MCF 10A (cell line): ENCODE measurements at regions not wholly inside any gene's neighbourhood (a gene's known extent, or its start where the extent isn't known, plus 50 kb on each side); places are given as distances from the start of the nearest gene placed in this dataset.
"Not testable (repeated sequence)": the region's sequence is repeated elsewhere in the genome, so short reads cannot be mapped to it uniquely, and the experiment has no call there.

Experiments used
- BruUV-seq: library from RNA; stranded (reverse); fragments of 400-500 nt; replicated peaks from 2 replicates; lab custom pipeline; 2021; lab: Mats Ljungman, UMichigan
- CTCF ChIA-PET: fragments of 300-600 bp; sonication (Branson Sonifier 250); formaldehyde crosslinking; extraction: SDS; loops from one replicate; lab custom pipeline; 2021; ENCODE audit warnings: antibody characterized with exemption, inconsistent platforms; lab: Yijun Ruan, JAX
- POLR2A ChIA-PET: fragments of 300-600, 350-650 bp; sonication (Branson Sonifier 250); formaldehyde crosslinking; extraction: SDS; loops from one replicate; lab custom pipeline; 2020; ENCODE audit warnings: antibody characterized with exemption, inconsistent platforms; lab: Yijun Ruan, JAX
- DNase-seq: peaks from one replicate; pipeline ENCODE4 v3.0.0-alpha.2; 2018; ENCODE audit not compliant: unreplicated experiment
- H3K27ac Mint-ChIP-seq: one replicate; pipeline ENCODE4 v1.8.0; 2022; ENCODE audit warnings: mild to moderate bottlenecking, low read depth, mixed read lengths; ENCODE audit not compliant: unreplicated experiment
- H3K27me3 Mint-ChIP-seq: one replicate; pipeline ENCODE4 v1.8.0; 2022; ENCODE audit warnings: mixed read lengths; ENCODE audit not compliant: insufficient read depth, unreplicated experiment
- H3K36me3 Mint-ChIP-seq: one replicate; pipeline ENCODE4 v1.8.0; 2022; ENCODE audit warnings: mild to moderate bottlenecking, moderate library complexity, mixed read lengths; ENCODE audit not compliant: insufficient read depth, unreplicated experiment
- H3K4me1 Mint-ChIP-seq: one replicate; pipeline ENCODE4 v1.8.0; 2022; ENCODE audit warnings: mixed read lengths; ENCODE audit not compliant: insufficient read depth, unreplicated experiment
- H3K4me3 Mint-ChIP-seq: one replicate; pipeline ENCODE4 v1.8.0; 2022; ENCODE audit warnings: mild to moderate bottlenecking, moderate library complexity, mixed read lengths; ENCODE audit not compliant: unreplicated experiment
- H3K9me3 Mint-ChIP-seq: one replicate; pipeline ENCODE4 v1.8.0; 2022; ENCODE audit warnings: mixed read lengths; ENCODE audit not compliant: unreplicated experiment
- CTCF ChIP-seq: fragments of 200-600 bp; IDR thresholded peaks from one replicate; pipeline ENCODE4 v1.8.0; 2022; ENCODE audit warnings: antibody characterized with exemption, mild to moderate bottlenecking; ENCODE audit not compliant: unreplicated experiment
- intact Hi-C: fragments of 100-400 bp; cut with micrococcal nuclease; formaldehyde crosslinking; loops from 2 replicates; pipeline ENCODE4 v1.14.1; 2022

- Mint-ChIP-seq H3K27ac (no peak overlapping the region), H3K4me1 (no peaks in the 10 kb centered on the region), H3K27me3 (peaks cover 12% of the 10 kb centered on the region), H3K36me3 (no peaks in the 10 kb centered on the region), H3K4me3 (no peak overlapping the region), H3K9me3 (no peaks in the 10 kb centered on the region)
- no TSS peak for BruUV-seq
- POLR2A ChIA-PET = no interaction called here
- no peak for DNase-seq
- no peak for TF ChIP-seq CTCF
- intact Hi-C loops = no loop called here
- CTCF ChIA-PET = interaction anchor here (0.7 kb wide), 1 partner anchor 9 kb away, joined by 3 read pairs; no protein-coding TSS in a partner anchor
These were observed 659.1 kb downstream of the TDRD15 start for GRCh38 chr2:21782866-21783265.

GRCh38 chr2:21787941-21788340, 664.2 kb downstream of the TDRD15 start:
- H3K9me3 Mint-ChIP-seq = peaks cover 16% of the 10 kb centered on the region
- ChIA-PET CTCF (no interaction called here), POLR2A (no interaction called here)
- no TSS peak for BruUV-seq
- DNase-seq = no peak
- no peak overlapping the region for H3K4me3 Mint-ChIP-seq
- H3K27ac Mint-ChIP-seq = no peak overlapping the region
- no peaks in the 10 kb centered on the region for H3K4me1 Mint-ChIP-seq
- H3K27me3 Mint-ChIP-seq = peaks cover 14% of the 10 kb centered on the region
- no peak for TF ChIP-seq CTCF
- no peaks in the 10 kb centered on the region for H3K36me3 Mint-ChIP-seq
- intact Hi-C loops = no loop called here

- H3K4me1 Mint-ChIP-seq, intact Hi-C loops, BruUV-seq, H3K27ac Mint-ChIP-seq, CTCF ChIA-PET, H3K36me3 Mint-ChIP-seq, H3K4me3 Mint-ChIP-seq: not testable (repeated sequence)
- Mint-ChIP-seq H3K27me3 (peaks cover 11% of the 10 kb centered on the region), H3K9me3 (peaks cover 16% of the 10 kb centered on the region)
- DNase-seq = peak; percentile 12
- POLR2A ChIA-PET = interaction anchor here (0.7 kb wide), 1 partner anchor 20 kb away, joined by 3 read pairs; no protein-coding TSS in a partner anchor
These were observed 666.5 kb downstream of the TDRD15 start for GRCh38 chr2:21790311-21790710.

GRCh38 chr2:21792571-21792970, 668.8 kb downstream of the TDRD15 start:
- DNase-seq = no peak
- intact Hi-C loops = no loop called here

More at GRCh38 chr2:21792571-21792970, 668.8 kb downstream of the TDRD15 start:
- CTCF ChIA-PET = no interaction called here
- Mint-ChIP-seq H3K4me1 (no peaks in the 10 kb centered on the region), H3K9me3 (peaks cover 16% of the 10 kb centered on the region), H3K4me3 (no peak overlapping the region), H3K27ac (no peak overlapping the region), H3K27me3 (peaks cover 11% of the 10 kb centered on the region), H3K36me3 (no peaks in the 10 kb centered on the region)
- no peak for TF ChIP-seq CTCF
- POLR2A ChIA-PET = no interaction called here
- BruUV-seq = no TSS peak
